ENCODE measurements at regions not wholly inside any gene's neighbourhood (a gene's known extent, or its start where the extent isn't known, plus 50 kb on each side); places are given as distances from the start of the nearest gene placed in this dataset.

- TF ChIP-seq MAX (CRISPR knock-in tag; IDR thresholded peaks at IDR 0.05) (no peak), ZNF396 (CRISPR knock-in tag; IDR thresholded peaks at IDR 0.05; ENCODE audit: borderline replicate concordance) (no peak), CDX4 (CRISPR knock-in tag; IDR thresholded peaks at IDR 0.05; ENCODE audit: borderline replicate concordance) (no peak), CTCF (IDR thresholded peaks at IDR 0.05) (no peak), ESRRA (CRISPR knock-in tag; IDR thresholded peaks at IDR 0.05; ENCODE audit: borderline replicate concordance) (no peak), RELA (CRISPR knock-in tag; IDR thresholded peaks at IDR 0.05; ENCODE audit: borderline replicate concordance) (no peak), ZNF121 (CRISPR knock-in tag; IDR thresholded peaks at IDR 0.05) (no peak), USF1 (CRISPR knock-in tag; IDR thresholded peaks at IDR 0.05) (no peak), SP1 (CRISPR knock-in tag; conservative IDR thresholded peaks at IDR 0.05) (no peak), ZSCAN18 (CRISPR knock-in tag; IDR thresholded peaks at IDR 0.05) (no peak), EMX1 (CRISPR knock-in tag; IDR thresholded peaks at IDR 0.05) (no peak), ZNF263 (CRISPR knock-in tag; IDR thresholded peaks at IDR 0.05; ENCODE audit: low read depth) (no peak)
Observed at GRCh38 chr18:65269375-65269774, 481.4 kb upstream of the CDH7 start.
